ENCODE measurements at regions not wholly inside any gene's neighbourhood (a gene's known extent, or its start where the extent isn't known, plus 50 kb on each side); places are given as distances from the start of the nearest gene placed in this dataset.

DNA sequence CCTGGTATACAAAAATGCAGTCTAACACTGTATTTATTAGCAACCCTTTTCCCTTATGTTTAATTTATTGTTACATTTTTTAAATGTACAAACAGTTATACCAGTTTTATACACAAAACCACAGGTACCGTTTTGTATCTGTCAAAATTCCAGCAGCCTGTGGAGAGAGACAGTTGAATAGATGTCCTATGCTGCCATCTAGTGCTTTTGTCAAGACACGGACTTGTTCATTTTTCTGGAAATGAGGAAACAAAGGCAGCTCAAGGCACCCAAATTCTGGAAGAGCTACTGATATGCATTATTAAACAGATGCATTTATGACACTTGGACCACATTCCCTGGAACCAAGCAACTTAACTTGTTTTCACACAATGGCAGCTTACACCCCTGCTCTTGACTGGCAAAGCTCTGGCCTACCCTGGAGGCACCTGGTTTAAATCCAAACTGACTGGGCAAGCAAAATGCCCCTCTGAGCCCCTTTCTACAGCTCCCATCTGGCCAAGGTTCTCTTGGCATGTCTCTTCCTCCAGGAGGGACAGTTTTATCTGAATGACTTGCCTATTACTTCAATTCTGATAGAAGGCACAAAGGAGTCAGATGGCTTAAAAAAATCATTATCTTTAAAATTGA is 286.9 kb upstream of the PRKD1 start:
- no peaks in the 10 kb centered on the region for H3K27me3 ChIP-seq
- DNase-seq = peak in 5 of 7 donors; percentile 16 to 44 (median 27)
- H3K4me1 ChIP-seq (replicated peaks in 1 of 2) = no peaks in the 10 kb centered on the region
- intact Hi-C loops (cut with DNase I) = loop anchor here in 1 of 2 donors (10.0 kb wide), 1 partner anchor 1460 kb away; no protein-coding TSS in a partner anchor
- no peak overlapping the region for H3K4me3 ChIP-seq
- no peaks in the 10 kb centered on the region for H3K36me3 ChIP-seq (replicated peaks in 1 of 2)
- no peak overlapping the region for H3K27ac ChIP-seq
- TF ChIP-seq CTCF (IDR thresholded peaks at IDR 0.05) (peak; percentile 11 to 74 (median 65)), POLR2A (IDR thresholded peaks at IDR 0.05) (no peak)
- H3K9me3 ChIP-seq (replicated peaks in 1 of 3) = no peaks in the 10 kb centered on the region
- 1 to 8% (median 2%) methylated on average over 2 of the region's 2 CpGs for WGBS, 4 donors

- H3K27me3 ChIP-seq = no peaks in the 10 kb centered on the region
- H3K4me1 ChIP-seq (replicated peaks in 1 of 2) = peaks cover 12% of the 10 kb centered on the region in 2 donors
- H3K27ac ChIP-seq = no peak overlapping the region
- H3K4me3 ChIP-seq = no peak overlapping the region
- no peak for TF ChIP-seq POLR2A (IDR thresholded peaks at IDR 0.05)
- no peak for TF ChIP-seq CTCF (IDR thresholded peaks at IDR 0.05)
- H3K9me3 ChIP-seq (replicated peaks in 1 of 3) = no peaks in the 10 kb centered on the region
- intact Hi-C loops (cut with DNase I) = loop anchor here in 1 of 2 donors (10.0 kb wide), 1 partner anchor 1464 kb away; no protein-coding TSS in a partner anchor
- no peaks in the 10 kb centered on the region for H3K36me3 ChIP-seq (replicated peaks in 1 of 2)
- DNase-seq = no peak
- 85 to 93% (median 88%) methylated on average over 5 of the region's 5 CpGs for WGBS, 4 donors
These were observed 291.3 kb upstream of the PRKD1 start for GRCh38 chr14:30218907-30219306.

GRCh38 chr14:30221546-30221945 is 293.9 kb upstream of the PRKD1 start:
- no peak for DNase-seq
- H3K27ac ChIP-seq = no peak overlapping the region
- H3K36me3 ChIP-seq (replicated peaks in 1 of 2) = no peaks in the 10 kb centered on the region
- TF ChIP-seq POLR2A (IDR thresholded peaks at IDR 0.05) (no peak), CTCF (IDR thresholded peaks at IDR 0.05) (no peak)
- no peak overlapping the region for H3K4me3 ChIP-seq
- WGBS, 4 donors = 66 to 76% (median 75%) methylated on average over 7 of the region's 7 CpGs
- intact Hi-C loops (cut with DNase I) = no loop called here
- H3K27me3 ChIP-seq = no peaks in the 10 kb centered on the region
- peaks cover 12 to 14% of the 10 kb centered on the region in 2 donors for H3K4me1 ChIP-seq (replicated peaks in 1 of 2)
- H3K9me3 ChIP-seq (replicated peaks in 1 of 3) = no peaks in the 10 kb centered on the region

GRCh38 chr14:30223385-30223785 is 295.7 kb upstream of the PRKD1 start:
- 11 to 31% (median 27%) methylated on average over 2 of the region's 2 CpGs for WGBS, 4 donors
- H3K9me3 ChIP-seq (replicated peaks in 1 of 3) = no peaks in the 10 kb centered on the region
- H3K36me3 ChIP-seq (replicated peaks in 1 of 2) = no peaks in the 10 kb centered on the region
- TF ChIP-seq CTCF (IDR thresholded peaks at IDR 0.05) (no peak), POLR2A (IDR thresholded peaks at IDR 0.05) (no peak)
- H3K4me1 ChIP-seq (replicated peaks in 1 of 2) = peaks cover 16 to 25% of the 10 kb centered on the region in 2 donors
- DNase-seq = peak; percentile 77 to 95 (median 88)
- intact Hi-C loops (cut with DNase I) = no loop called here
- H3K4me3 ChIP-seq = no peak overlapping the region
- no peaks in the 10 kb centered on the region for H3K27me3 ChIP-seq
- H3K27ac ChIP-seq = peak overlapping the region in 3 of 5 donors; percentile 40 to 48 (median 47)
